AG09319 (cell line): ENCODE measurements at regions not wholly inside any gene's neighbourhood (a gene's known extent, or its start where the extent isn't known, plus 50 kb on each side); places are given as distances from the start of the nearest gene placed in this dataset.

Experiments
- DNase-seq: peaks from one replicate; pipeline ENCODE4 v3.0.0-alpha.2; 2010; ENCODE audit warnings: low read depth; ENCODE audit errors: extremely low read depth
- TF ChIP-seq, protein P1 (sequence below): IDR thresholded peaks from 2 replicates; pipeline ENCODE4 v1.5.1; 2011; ENCODE audit warnings: low read depth, mild to moderate bottlenecking, inconsistent platforms, low read length, moderate library complexity

DNA sequence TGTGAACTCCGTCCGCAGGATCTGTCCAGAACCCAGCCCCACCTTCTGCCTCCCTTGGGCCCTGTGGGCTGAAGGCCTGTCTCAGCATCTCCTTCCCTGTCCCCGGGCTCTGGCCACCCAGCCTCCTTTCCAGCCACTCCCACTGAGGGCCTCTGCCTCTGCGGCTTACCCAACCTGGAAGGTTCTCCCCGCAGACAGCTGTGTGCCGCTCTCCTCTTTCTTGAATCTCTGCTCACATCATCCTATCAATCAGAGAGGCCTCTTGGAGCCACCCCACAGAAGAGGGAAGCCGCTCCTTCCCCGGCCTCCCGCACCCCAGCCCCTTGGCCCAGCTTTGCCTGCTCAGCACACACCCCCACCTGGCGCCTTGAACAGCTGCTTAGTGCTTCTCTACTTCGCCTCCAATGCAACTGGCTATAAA is 81.5 kb upstream of the UNC5A start:
- DNase-seq = no peak
- TF ChIP-seq, protein P1, sequence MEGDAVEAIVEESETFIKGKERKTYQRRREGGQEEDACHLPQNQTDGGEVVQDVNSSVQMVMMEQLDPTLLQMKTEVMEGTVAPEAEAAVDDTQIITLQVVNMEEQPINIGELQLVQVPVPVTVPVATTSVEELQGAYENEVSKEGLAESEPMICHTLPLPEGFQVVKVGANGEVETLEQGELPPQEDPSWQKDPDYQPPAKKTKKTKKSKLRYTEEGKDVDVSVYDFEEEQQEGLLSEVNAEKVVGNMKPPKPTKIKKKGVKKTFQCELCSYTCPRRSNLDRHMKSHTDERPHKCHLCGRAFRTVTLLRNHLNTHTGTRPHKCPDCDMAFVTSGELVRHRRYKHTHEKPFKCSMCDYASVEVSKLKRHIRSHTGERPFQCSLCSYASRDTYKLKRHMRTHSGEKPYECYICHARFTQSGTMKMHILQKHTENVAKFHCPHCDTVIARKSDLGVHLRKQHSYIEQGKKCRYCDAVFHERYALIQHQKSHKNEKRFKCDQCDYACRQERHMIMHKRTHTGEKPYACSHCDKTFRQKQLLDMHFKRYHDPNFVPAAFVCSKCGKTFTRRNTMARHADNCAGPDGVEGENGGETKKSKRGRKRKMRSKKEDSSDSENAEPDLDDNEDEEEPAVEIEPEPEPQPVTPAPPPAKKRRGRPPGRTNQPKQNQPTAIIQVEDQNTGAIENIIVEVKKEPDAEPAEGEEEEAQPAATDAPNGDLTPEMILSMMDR = no peak

DNA sequence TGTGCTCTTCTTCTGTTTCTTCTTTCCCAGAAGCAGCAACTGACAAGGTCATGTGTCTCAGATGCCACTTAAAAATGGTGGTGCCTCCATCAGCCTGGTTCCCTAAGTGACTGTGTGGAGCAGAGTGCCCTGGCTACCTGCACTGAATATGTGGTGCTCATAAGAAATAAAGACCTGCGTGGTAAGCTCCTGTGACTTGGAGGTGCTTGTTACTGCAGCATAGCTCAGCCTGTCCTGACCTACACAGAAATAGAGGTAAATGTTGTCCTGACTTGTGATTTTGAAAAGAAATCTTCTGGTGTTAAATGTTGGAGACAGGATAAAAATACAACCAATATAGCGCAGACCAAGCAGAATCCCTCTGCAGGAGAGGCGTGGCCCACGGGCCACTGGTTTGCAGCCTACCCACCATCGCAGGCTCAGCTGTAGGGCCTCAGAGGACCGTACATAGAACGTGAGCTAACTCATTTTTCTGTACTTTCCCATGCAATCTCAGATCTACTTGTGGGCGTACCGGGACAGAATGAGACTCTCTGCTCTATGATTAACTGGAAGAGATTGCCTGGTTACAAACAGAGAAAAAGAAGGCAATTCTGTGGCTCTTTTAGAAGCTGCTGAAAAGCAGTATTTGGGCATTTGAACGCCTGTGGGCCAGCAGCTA is 79.4 kb upstream of the UNC5A start:
- TF ChIP-seq, protein P1 = no peak
- DNase-seq = no peak

DNA sequence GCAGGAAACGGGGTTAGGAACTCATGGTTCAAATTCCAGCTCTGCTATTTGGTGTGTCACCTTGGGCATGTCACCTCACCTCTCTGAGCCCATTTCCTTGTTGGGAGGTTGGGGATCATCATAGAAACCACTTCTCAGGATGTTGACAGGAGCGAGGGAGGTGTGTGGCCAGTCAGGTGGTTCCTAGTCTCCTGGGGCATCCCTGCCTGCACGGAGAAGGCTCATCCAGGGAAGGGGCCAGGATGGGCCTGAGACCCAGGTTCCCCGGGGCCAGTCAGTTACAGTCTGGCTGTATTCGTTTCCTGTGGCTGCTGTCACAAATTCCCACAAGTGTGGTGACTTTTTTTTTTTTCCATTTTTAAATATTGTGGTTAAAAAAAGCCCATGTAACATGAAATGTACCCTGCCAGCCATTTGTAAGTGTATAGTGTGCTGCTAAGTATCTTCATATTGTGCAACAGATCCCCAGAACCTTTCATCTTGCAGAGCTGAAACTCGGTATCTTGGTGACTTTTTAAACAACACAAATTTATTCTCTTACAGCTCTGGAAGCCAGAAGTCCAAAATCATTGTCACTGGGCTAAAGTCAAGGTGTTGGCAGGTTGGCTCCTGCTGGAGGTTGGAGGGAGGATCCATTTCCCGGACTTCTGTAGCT is 78.7 kb upstream of the UNC5A start:
- TF ChIP-seq, protein P1 = no peak
- no peak for DNase-seq

DNA sequence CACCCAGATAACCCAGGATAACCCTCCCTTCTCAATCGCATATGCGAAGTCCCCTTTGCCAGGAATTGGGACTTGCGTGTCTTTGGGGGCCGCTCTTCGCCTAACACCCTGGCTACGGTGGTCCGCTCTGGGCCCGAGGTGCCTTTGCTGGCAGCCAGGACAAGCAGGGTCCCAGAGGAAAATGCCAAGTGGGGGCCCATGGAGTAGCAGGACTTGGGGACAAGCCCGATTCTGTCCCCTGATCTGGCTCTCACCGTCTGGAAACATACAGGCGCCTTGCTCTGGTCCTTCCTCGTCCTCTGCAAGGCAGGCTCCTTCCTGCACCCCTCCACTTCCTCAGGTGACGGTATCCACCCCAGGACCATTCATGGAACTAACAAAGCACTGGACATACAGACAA is 78.1 kb upstream of the UNC5A start:
- DNase-seq = no peak
- TF ChIP-seq, protein P1 = no peak

DNA sequence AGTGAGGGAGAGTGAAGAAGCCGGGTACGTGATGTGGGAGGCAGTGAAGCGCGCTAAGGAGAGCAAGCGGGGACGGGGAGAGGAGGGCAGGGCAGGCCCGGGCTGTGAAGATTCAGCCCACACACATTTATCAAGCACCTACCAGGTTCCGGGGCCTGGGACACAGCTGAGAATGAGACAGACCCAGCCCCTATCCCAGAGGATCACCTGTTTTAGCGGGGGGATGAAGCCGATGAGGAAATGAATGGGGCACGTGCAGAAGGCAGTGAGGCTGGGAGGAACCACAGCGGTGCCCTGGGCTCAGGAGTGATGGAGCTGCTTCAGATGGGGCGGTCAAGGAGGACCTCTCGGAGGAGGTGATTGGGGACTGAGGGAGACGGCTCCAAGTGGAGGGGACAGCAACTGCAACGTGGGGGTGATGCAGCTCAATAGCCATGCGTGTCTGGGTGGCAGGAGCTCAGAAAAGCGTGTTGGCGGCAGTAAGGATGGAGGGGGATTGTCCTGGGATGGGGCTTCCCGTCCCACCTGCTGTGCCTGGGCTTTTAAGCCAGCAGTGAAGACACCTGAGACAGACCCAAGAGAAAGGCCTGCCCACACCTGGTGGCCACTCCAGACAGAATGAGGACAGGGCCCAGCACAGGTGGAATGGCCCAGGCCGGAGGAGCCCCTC is 77.5 kb upstream of the UNC5A start:
- TF ChIP-seq, protein P1 = no peak
- DNase-seq = no peak

DNA sequence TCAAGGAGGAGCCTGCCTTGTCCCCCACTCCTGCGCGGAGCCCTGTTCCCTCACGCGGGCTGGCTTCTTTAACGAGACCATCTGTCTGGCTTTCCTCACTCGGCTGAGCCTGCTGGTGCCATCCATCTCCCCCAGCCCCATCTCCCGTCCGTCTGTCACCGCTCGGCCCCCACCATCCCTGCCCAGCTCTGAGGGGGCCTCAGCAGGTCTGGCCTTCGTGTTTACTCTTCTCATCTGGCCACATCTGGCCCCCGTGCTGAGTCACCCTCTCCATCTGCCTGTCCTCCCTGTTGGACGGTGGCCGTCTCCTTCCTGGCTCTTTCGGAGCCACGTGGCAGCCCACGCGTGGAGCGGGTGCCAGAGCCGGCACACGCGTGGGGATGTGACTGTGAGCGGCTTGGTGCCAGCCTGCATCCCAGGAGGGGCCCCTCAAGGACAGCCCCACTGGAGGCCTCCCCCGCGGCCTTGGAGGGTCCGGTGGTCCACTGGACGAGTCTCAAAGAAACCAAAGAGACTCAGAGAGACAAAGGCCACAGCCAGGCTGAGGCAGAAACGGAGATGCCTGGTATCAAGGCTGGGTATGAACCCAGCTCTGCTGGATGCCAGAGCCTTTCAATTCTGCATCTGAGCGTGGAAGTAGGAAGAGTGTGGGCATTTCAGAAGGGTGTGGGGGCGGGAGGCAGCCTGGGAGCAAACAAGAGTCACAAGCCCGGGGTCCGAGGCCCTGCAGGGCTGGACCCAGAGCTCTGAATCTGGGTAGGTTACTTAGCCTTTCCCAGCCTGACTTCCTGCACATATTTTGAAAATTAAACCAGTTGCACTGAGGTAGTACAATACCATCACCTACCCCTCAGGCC is 76.7 kb upstream of the UNC5A start:
- TF ChIP-seq, protein P1 = no peak
- no peak for DNase-seq
